ENCODE measurements at regions not wholly inside any gene's neighbourhood (a gene's known extent, or its start where the extent isn't known, plus 50 kb on each side); places are given as distances from the start of the nearest gene placed in this dataset.

DNA sequence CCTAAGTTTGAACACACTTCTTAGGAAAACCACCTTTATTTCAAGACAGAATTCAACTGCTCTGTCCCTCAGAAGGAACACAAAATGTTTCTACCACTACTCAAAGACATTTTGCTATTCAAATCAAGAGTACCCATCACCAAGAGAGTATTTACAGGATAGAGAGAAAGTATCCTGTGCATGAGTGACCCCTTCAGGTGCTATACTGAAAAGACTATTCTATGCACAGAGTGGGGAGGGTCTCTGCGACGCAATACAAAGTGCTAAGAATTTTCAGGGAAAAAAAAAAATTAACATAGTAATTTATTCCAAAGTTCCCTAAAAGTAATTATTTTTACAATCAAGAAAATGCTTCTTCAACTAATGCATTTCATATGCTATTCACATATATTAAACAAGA, 346.4 kb upstream of the FAM241A start:
- Histone ChIP-seq H3K27me3 (replicated peaks in 1 of 4; ENCODE audit: control insufficient read depth in 3 of 4, extremely low read depth in 1 of 4, insufficient read depth in 3 of 4, low read length in 3 of 4) (no peaks in the 10 kb centered on the region; a peak in 1 of 7 replicates), H2BK12ac (ENCODE audit: low read depth, low read length) (no peak overlapping the region), H2AK5ac (ENCODE audit: low read depth, low read length) (no peak overlapping the region), H3K23me2 (ENCODE audit: low read depth, low read length) (no peaks in the 10 kb centered on the region), H3K79me1 (ENCODE audit: low read depth, low read length) (no peaks in the 10 kb centered on the region), H3K27ac (ENCODE audit: low read depth, low read length) (no peak overlapping the region), H3K4me2 (ENCODE audit: insufficient read depth in 1 of 2, low read depth in 2 of 2, low read length in 2 of 2) (no peak overlapping the region), H2BK5ac (ENCODE audit: low read depth, low read length) (no peak overlapping the region), H3K4me1 (replicated peaks in 1 of 4; ENCODE audit: control insufficient read depth in 3 of 4, insufficient read depth in 4 of 4, low read length in 3 of 4) (no peaks in the 10 kb centered on the region), H3K9me3 (ENCODE audit: insufficient read depth in 2 of 2, low read depth in 1 of 2, low read length in 1 of 2) (no peaks in the 10 kb centered on the region), H3K18ac (ENCODE audit: extremely low read depth, low read length) (no peak overlapping the region), H2BK15ac (ENCODE audit: low read length) (no peak overlapping the region), H4K20me1 (replicated peaks in 1 of 2; ENCODE audit: control insufficient read depth in 1 of 2, insufficient read depth in 2 of 2, low read length in 2 of 2) (no peaks in the 10 kb centered on the region), H3K79me2 (ENCODE audit: control insufficient read depth in 1 of 2, insufficient read depth in 2 of 2, low read length in 2 of 2) (no peaks in the 10 kb centered on the region), H4K5ac (ENCODE audit: insufficient read length, low read depth, low read length) (no peak overlapping the region), H3K23ac (ENCODE audit: insufficient read length) (no peak overlapping the region), H3K36me3 (ENCODE audit: control insufficient read depth in 2 of 4, insufficient read depth in 4 of 4, low read length in 3 of 4) (no peaks in the 10 kb centered on the region), H2BK120ac (replicated peaks; ENCODE audit: low read depth, low read length) (no peak overlapping the region), H4K8ac (ENCODE audit: extremely low read depth, insufficient read depth, low read length) (no peak overlapping the region), H3K4ac (replicated peaks; ENCODE audit: insufficient read length, low read depth, low read length) (no peak overlapping the region), H4K91ac (replicated peaks; ENCODE audit: insufficient read length, low read length) (no peak overlapping the region), H3K56ac (replicated peaks; ENCODE audit: insufficient read length, low read depth, low read length) (no peak overlapping the region), H3K14ac (ENCODE audit: insufficient read length) (no peak overlapping the region), H2AFZ (ENCODE audit: low read length) (no peak overlapping the region), H2BK20ac (ENCODE audit: low read length) (no peak overlapping the region), H3K9ac (replicated peaks in 1 of 4; ENCODE audit: extremely low read depth in 1 of 4, low read depth in 3 of 4, low read length in 3 of 4) (no peak overlapping the region), H3K4me3 (ENCODE audit: extremely low read depth in 1 of 4, insufficient read depth in 2 of 4, low read depth in 3 of 4, low read length in 4 of 4) (no peak overlapping the region)
- CTCF ChIA-PET (ENCODE audit: partially characterized antibody) = interaction anchor here (0.9 to 1.0 kb wide), 4 partner anchors 8 to 196 kb away, joined by 3 to 4 read pairs (median 4); no protein-coding TSS in a partner anchor
- POLR2A ChIA-PET (ENCODE audit: partially characterized antibody) = no interaction called here
- FAIRE-seq (peak; percentile 42), DNase-seq (ENCODE audit: low read depth in 1 of 2, low spot score in 2 of 2) (no peak)
- WGBS, 2 experiments (ENCODE audit: extremely low coverage in 1 of 2, insufficient coverage in 1 of 2, insufficient read length in 1 of 2, insufficient replicate concordance in 2 of 2, low coverage in 1 of 2, low lambda C conversion rate in 2 of 2, missing lambda C conversion rate in 1 of 2) = 63% methylated on average over 2 of the region's 2 CpGs; no CpG with 5 or more reads in 1 of the 2 experiments
- TF ChIP-seq SUZ12 (IDR thresholded peaks at IDR 0.05; ENCODE audit: low read length) (no peak), TAF7 (optimal IDR thresholded peaks at IDR 0.05; ENCODE audit: borderline replicate concordance, low read depth, low read length) (no peak), GTF2F1 (IDR thresholded peaks at IDR 0.05; ENCODE audit: borderline replicate concordance, low read depth, low read length) (no peak), HDAC2 (IDR thresholded peaks at IDR 0.05; ENCODE audit: borderline replicate concordance in 1 of 2, low read depth in 2 of 2, low read length in 2 of 2) (no peak), SIRT6 (IDR thresholded peaks at IDR 0.05; ENCODE audit: low read length) (no peak), CBX8 (IDR thresholded peaks at IDR 0.05; ENCODE audit: borderline replicate concordance, low read depth, low read length) (no peak), RAD21 (IDR thresholded peaks at IDR 0.05 in 1 of 2, conservative IDR thresholded peaks at IDR 0.05 in 1 of 2; ENCODE audit: low read depth in 2 of 2, low read length in 2 of 2) (peak; percentile 68 to 70), POU5F1 (IDR thresholded peaks at IDR 0.05; ENCODE audit: low read depth, low read length) (no peak)
- TF ChIP-seq, protein P1, sequence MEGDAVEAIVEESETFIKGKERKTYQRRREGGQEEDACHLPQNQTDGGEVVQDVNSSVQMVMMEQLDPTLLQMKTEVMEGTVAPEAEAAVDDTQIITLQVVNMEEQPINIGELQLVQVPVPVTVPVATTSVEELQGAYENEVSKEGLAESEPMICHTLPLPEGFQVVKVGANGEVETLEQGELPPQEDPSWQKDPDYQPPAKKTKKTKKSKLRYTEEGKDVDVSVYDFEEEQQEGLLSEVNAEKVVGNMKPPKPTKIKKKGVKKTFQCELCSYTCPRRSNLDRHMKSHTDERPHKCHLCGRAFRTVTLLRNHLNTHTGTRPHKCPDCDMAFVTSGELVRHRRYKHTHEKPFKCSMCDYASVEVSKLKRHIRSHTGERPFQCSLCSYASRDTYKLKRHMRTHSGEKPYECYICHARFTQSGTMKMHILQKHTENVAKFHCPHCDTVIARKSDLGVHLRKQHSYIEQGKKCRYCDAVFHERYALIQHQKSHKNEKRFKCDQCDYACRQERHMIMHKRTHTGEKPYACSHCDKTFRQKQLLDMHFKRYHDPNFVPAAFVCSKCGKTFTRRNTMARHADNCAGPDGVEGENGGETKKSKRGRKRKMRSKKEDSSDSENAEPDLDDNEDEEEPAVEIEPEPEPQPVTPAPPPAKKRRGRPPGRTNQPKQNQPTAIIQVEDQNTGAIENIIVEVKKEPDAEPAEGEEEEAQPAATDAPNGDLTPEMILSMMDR (IDR thresholded peaks at IDR 0.05; ENCODE audit: control extremely low read depth in 1 of 3, insufficient read depth in 1 of 3, low read depth in 1 of 3, low read length in 3 of 3) = peak in 2 of 3 experiments; percentile 50 to 58; a peak in 2 of 4 replicates
